Adrenal gland (tissue), 5 donors: ENCODE measurements at regions not wholly inside any gene's neighbourhood (a gene's known extent, or its start where the extent isn't known, plus 50 kb on each side); places are given as distances from the start of the nearest gene placed in this dataset.

ENCODE experiments used
- CTCF ChIP-seq, 6 experiments: fragments of 450-650 bp in 4 of 6; fragments of 200-600 bp in 2 of 6; sonication (generic) in 1 of 6; IDR thresholded peaks; 1 replicate in 5 of 6; 2 replicates in 1 of 6; pipeline versions ENCODE4 v1.5.1 to v1.8.0; 2016 to 2021; ENCODE audit warnings: antibody characterized with exemption in 6 of 6, mild to moderate bottlenecking in 2 of 6, moderate library complexity in 1 of 6
- POLR2A ChIP-seq, 2 donors: fragments of 450-650 bp; IDR thresholded peaks; one replicate each; pipeline ENCODE4 v1.6.1; 2017; ENCODE audit warnings: antibody characterized with exemption in 2 of 2, mild to moderate bottlenecking in 2 of 2, moderate library complexity in 1 of 2
- donor health status: DM: no; HTN: no; CAD: no.

GRCh38 chr1:58251430-58252073 lies 295.0 kb downstream of the OMA1 start:
- TF ChIP-seq CTCF (IDR thresholded peaks at IDR 0.05) (no peak), POLR2A (IDR thresholded peaks at IDR 0.05) (no peak)
